NCI-H1694 treated with DMSO at 0.1 percent for 48 hours (cell line): ENCODE measurements at regions not wholly inside any gene's neighbourhood (a gene's known extent, or its start where the extent isn't known, plus 50 kb on each side); places are given as distances from the start of the nearest gene placed in this dataset.
"Not testable (repeated sequence)": the region's sequence is repeated elsewhere in the genome, so short reads cannot be mapped to it uniquely, and the experiment has no call there.

Source experiments
- DNase-seq: peaks from one replicate; lab custom pipeline; 2025; lab: John Stamatoyannopoulos, UW

DNA sequence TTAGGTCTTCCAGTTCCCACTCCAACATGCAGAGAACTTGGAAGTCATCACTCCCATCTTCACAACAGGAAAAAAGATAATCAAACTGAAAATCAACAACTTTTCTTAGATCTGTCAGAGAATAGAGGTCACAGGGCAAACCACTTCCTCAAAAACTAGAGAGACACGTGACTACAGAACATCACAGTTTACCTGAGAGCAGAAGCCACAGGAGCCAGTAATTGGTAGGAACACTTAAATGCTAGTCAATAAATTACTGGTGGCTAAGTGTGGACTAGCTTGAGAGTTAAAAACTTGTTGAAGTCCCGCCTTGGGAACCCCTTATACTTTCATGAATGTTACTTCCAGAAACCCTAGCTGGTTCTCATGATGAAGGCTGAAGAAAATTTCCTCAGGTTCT, 81.1 kb downstream of the THSD1 start:
- DNase-seq, result not testable (repeated sequence)

- DNase-seq, result no peak
Observed at GRCh38 chr13:52319876-52320275, 86.1 kb downstream of the THSD1 start.

GRCh38 chr13:52309833-52310232, 96.1 kb downstream of the THSD1 start:
- DNase-seq, result not testable (repeated sequence)

DNA sequence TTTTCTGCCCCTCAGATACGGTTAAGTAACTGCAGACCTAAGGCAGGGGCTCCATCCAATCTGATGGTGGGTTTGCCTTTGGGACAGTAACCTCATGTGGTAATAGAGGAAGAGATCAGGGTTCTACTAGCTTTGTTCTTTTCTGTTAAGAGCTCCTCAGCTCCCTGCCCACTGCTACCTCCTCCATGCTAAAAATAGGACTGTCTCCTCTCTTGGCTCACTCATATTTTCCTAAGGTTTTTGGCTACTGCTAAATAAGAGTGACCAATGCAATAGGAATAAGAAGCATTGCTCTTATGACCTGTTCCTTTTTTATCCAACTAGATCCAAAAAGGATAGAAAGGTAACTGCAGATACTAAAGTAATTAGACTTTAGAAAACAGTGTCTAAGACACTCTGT, 99.6 kb downstream of the THSD1 start:
- not testable (repeated sequence) for DNase-seq

- DNase-seq, result not testable (repeated sequence)
Observed at GRCh38 chr13:52303098-52303497, 102.9 kb downstream of the THSD1 start.

DNA sequence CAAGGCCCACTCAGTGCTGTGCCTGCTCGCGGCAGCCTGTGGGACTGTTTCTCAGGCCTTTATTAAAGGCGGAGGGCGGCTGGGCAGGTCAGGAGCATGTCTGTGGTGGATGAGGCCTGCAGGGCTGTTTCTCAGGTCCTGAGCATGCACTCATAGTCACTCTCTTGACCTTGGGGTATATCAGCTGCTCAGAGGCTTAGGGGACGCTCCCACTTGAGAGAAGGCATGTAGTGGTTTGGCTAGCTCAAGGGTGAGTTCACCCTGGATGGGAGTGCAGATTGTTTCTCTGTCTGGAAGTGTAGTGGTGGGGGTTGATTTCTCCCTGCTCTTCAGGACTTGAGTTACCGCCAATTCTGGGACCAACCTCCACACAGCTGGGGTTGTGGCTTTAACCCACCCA, 103.3 kb downstream of the THSD1 start:
- not testable (repeated sequence) for DNase-seq

GRCh38 chr13:52301810-52302400, 104.1 kb downstream of the THSD1 start:
- DNase-seq, result not testable (repeated sequence)

- not testable (repeated sequence) for DNase-seq
Observed at GRCh38 chr13:52298079-52298661, 107.8 kb downstream of the THSD1 start.

DNA sequence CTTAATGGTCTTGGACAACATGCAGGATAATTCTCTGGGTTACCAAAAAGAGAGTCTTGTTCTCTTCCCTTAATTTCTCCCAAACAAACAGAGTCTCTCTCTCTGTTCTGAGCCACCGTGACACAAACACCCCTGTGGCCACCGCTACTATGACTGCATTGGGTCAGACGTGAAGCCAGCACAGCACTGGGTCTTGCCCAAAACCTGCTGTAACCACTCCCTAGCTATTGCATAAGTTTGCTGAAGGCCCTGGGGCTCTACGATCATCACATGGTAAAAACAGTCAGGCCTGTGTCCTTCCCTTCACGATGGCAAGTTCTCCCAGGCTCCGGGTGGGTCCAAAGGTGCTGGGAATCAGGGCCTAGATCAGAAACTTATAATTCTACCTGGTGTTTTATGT, 117.1 kb downstream of the THSD1 start:
- DNase-seq, result not testable (repeated sequence)

- not testable (repeated sequence) for DNase-seq
Observed at GRCh38 chr13:52281387-52281786, 122.0 kb upstream of the NEK3 start.

GRCh38 chr13:52279408-52279807, 120.0 kb upstream of the NEK3 start:
- DNase-seq, result not testable (repeated sequence)

DNA sequence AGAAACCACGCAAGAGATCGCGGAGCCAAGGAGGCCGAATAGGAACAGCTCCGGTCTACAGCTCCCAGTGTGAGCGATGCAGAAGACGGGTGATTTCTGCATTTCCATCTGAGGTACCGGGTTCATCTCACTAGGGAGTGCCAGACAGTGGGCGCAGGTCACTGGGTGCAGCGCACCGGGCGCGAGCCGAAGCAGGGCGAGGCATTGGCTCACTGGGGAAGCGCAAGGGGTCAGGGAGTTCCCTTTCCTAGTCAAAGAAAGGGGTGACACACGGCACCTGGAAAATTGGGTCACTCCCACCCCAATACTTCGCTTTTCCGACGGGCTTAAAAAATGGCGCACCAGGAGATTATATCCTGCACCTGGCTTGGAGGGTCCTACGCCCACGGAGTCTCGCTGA, 94.9 kb upstream of the NEK3 start:
- DNase-seq, result not testable (repeated sequence)

DNA sequence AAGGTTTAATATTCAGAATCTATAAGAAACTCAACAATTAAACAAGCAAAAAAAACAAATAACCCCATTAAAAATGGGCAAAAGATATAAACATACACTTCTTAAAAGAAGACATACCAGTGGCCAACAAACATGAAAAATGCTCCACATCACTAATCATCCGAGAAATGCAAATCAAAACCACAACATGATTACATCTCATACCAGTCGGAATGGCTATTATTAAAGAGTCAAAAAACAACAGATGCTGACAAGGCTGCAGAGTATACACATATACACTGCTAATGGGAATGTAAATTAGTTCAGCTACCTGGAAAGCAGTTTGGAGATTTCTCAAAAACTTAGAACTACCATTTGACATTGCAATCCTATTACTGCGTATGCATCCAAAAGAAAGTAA, 81.4 kb upstream of the NEK3 start:
- not testable (repeated sequence) for DNase-seq

GRCh38 chr13:52235900-52236595, 76.7 kb upstream of the NEK3 start:
- peak; percentile 37 for DNase-seq

DNA sequence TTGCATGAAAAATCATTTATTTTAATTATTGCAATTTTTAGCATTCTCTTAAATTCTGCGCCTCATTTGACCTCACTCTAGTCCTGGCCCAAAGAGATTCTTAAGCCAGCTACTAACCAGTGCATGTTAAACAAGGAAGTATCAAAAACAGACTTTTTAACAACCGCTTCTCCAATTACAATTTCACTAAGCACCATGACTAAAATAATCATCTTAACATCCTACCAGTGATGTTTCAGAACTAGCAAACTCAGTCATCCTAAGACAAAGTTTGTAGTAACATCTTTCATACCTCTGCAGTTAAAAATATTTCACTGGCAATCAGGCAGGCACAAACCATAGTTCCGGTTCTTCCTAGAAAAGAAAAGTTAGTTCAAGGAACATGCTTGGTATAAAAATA, 75.5 kb upstream of the NEK3 start:
- DNase-seq, result not testable (repeated sequence)

- DNase-seq, result not testable (repeated sequence)
Observed at GRCh38 chr13:52223063-52223462, 63.7 kb upstream of the NEK3 start.

GRCh38 chr13:52213920-52214319, 54.5 kb upstream of the NEK3 start:
- DNase-seq, result not testable (repeated sequence)

DNA sequence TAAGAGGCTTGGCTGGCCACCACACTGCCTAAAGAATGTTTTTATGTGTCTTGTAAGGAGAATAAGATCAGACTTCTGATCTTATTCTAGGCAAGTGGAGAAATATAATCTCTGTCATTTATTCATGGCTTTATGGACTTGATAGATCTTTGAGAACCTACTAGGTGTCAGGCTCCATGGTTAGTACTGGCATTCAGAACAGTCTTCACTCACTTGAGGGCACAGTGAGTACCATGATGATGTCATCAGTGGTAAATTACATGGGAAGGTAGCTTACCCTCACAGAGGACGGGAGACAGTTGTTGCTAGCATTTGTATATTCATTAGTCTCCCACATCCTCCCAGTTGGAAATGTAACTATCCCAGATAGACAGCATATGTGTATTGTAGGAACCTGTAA, 53.5 kb upstream of the NEK3 start:
- DNase-seq, result not testable (repeated sequence)

GRCh38 chr13:52211416-52211776, 52.0 kb upstream of the NEK3 start:
- not testable (repeated sequence) for DNase-seq

DNA sequence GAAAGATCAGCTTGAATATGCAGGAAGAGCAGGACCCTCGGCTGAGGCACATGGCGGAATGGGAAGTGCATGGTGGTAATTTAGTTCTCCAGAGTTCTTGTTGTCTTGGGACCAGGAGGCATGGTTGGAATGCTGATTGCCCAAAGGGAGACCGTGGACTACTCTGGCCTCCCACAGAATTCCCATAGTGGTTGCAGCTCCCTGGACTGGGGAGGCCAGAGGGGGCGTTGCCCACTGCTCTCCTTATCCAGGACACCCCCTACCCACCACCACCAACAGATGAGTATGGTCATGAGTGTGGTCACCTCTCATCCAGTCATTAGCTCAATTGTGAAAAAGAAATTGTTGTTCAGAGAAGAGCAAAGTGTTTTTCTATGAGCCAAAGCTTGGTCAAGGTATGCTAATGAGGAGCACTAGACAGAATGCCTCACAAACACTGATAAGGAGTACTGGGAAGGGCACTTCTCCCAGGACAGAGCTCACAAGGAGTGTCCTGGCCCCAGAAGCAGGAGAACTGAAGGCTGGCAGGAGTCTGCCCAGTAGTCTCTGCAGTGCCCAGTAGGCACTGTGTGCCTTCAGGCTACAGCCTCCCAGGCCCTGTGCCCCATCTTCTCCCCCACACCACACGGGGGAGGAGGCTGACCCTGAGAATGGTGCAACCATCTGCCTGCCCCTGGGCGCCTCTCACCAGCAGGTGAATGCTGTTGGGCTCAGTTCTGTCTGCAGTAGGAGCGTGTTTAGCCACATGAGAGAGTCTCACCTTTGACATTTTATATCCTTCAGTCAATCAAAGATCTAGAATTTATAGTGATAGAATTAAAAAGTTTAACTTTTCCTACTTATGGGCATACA, 51.4 kb upstream of the NEK3 start:
- not testable (repeated sequence) for DNase-seq
